CD4-positive, alpha-beta memory T cell (primary cell): ENCODE measurements at regions not wholly inside any gene's neighbourhood (a gene's known extent, or its start where the extent isn't known, plus 50 kb on each side); places are given as distances from the start of the nearest gene placed in this dataset.

ENCODE experiments used
- CTCF ChIA-PET: fragments of 350-600 bp; sonication (Branson Sonifier 250); formaldehyde crosslinking; loops from one replicate; lab custom pipeline; 2021; ENCODE audit warnings: inconsistent platforms; ENCODE audit not compliant: partially characterized antibody; lab: Charles Lee
- POLR2A ChIA-PET: fragments of 350-600 bp; sonication (Branson Sonifier 250); formaldehyde crosslinking; loops from one replicate; lab custom pipeline; 2021; ENCODE audit not compliant: partially characterized antibody; lab: Charles Lee
- DNase-seq, 5 donors: peaks; one replicate each; pipeline versions ENCODE4 v3.0.0 to v3.0.0-alpha.2; 2020 to 2022; ENCODE audit warnings: mixed read lengths in 1 of 5
- H3K27ac ChIP-seq: one replicate; pipeline ENCODE4 v1.7.0; 2013; ENCODE audit warnings: low read depth, low read length
- H3K27me3 ChIP-seq: 2 replicates; pipeline ENCODE4 v1.7.0; 2013; ENCODE audit warnings: mild to moderate bottlenecking, low read length, moderate library complexity; ENCODE audit not compliant: insufficient read depth
- H3K36me3 ChIP-seq: 2 replicates; pipeline ENCODE4 v1.7.0; 2013; ENCODE audit warnings: mild to moderate bottlenecking, low read length, moderate library complexity; ENCODE audit not compliant: insufficient read depth
- H3K4me1 ChIP-seq: 2 replicates; pipeline ENCODE4 v1.7.0; 2013; ENCODE audit warnings: mild to moderate bottlenecking, low read length, moderate library complexity; ENCODE audit not compliant: insufficient read depth
- H3K4me3 ChIP-seq, 2 donors: one replicate each; pipeline ENCODE4 v1.7.0; 2013; ENCODE audit warnings: low read length in 2 of 2, mild to moderate bottlenecking in 1 of 2
- H3K9me3 ChIP-seq, 2 donors: one replicate each; pipeline ENCODE4 v1.7.0; 2013; ENCODE audit warnings: low read length in 2 of 2, control low read depth in 1 of 2; ENCODE audit not compliant: control insufficient read depth in 1 of 2
- H3K27ac Mint-ChIP-seq, 7 donors: one replicate each; pipeline ENCODE4 v1.8.0; 2020 to 2021; ENCODE audit warnings: mixed read lengths in 7 of 7, mild to moderate bottlenecking in 6 of 7, inconsistent platforms in 3 of 7, moderate library complexity in 3 of 7
- H3K27me3 Mint-ChIP-seq, 2 donors: one replicate each; pipeline ENCODE4 v1.8.0; 2020 to 2021; ENCODE audit warnings: mixed read lengths in 2 of 2
- H3K36me3 Mint-ChIP-seq, 2 donors: one replicate each; pipeline ENCODE4 v1.8.0; 2020 to 2021; ENCODE audit warnings: mixed read lengths in 2 of 2, inconsistent platforms in 1 of 2, mild to moderate bottlenecking in 1 of 2
- H3K4me1 Mint-ChIP-seq, 4 donors: one replicate each; pipeline ENCODE4 v1.8.0; 2020 to 2021; ENCODE audit warnings: mixed read lengths in 4 of 4, mild to moderate bottlenecking in 1 of 4
- H3K4me3 Mint-ChIP-seq, 8 donors: one replicate each; pipeline ENCODE4 v1.8.0; 2020 to 2021; ENCODE audit warnings: mixed read lengths in 8 of 8, mild to moderate bottlenecking in 7 of 8, moderate library complexity in 6 of 8, inconsistent platforms in 3 of 8
- H3K9me3 Mint-ChIP-seq, 8 donors: one replicate each; pipeline ENCODE4 v1.8.0; 2020 to 2021; ENCODE audit warnings: mixed read lengths in 8 of 8, mild to moderate bottlenecking in 5 of 8, inconsistent platforms in 3 of 8, moderate library complexity in 1 of 8
- intact Hi-C: fragments of 100-400 bp; cut with micrococcal nuclease; formaldehyde crosslinking; loops from one replicate; pipeline ENCODE4 v1.15.1; 2023

DNA sequence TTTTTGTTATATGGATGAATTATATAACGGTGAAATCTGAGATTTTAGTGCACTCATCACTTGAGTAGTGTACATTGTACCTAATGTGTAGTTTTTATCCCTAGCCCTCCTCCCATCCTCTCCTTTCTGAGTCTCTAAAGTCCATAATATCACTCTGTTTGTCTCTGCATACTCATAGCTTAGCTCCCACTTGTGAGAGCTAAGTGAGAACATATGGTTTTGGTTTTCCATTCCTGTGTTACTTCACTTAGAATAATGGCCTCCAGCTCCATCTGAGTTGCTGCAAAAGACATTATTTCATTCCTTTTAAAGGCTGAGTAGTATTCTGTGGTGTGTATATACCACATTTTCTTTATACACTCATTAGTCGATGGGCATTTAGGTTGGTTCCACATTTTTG, 94.0 kb downstream of the SLC10A2 start:
- Mint-ChIP-seq H3K27me3 (peaks cover 4 to 10% of the 10 kb centered on the region in 2 donors), H3K4me3 (no peak overlapping the region), H3K36me3 (no peaks in the 10 kb centered on the region), H3K9me3 (peaks cover 0 to 2% (median 0%) of the 10 kb centered on the region in 8 donors), H3K27ac (no peak overlapping the region), H3K4me1 (peaks cover 0 to 2% (median 0%) of the 10 kb centered on the region in 4 donors)
- Histone ChIP-seq H3K4me1 (no peaks in the 10 kb centered on the region), H3K4me3 (no peak overlapping the region), H3K27me3 (no peaks in the 10 kb centered on the region), H3K9me3 (no peaks in the 10 kb centered on the region), H3K36me3 (no peaks in the 10 kb centered on the region), H3K27ac (no peak overlapping the region)
- intact Hi-C loops = no loop called here
- ChIA-PET POLR2A (no interaction called here), CTCF (no interaction called here)
- DNase-seq = no peak

DNA sequence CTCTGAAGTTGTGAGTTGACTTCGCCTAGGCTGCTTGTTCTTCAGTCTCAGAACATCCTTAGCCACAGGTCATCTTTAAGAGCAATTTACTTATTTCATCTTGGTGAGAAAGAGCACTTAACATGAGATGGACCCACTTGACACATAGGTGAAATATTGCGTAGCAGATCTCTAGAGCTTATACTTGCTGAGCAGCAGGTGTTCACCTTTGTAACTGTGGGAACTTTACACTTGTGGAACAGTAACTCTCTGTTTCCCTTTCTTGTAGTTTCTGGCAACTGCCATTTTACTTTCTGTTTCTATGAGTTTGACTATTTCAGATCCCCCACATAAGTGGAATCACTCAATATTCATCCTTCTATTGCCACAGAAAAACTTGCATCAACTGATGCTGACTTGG, 95.7 kb downstream of the SLC10A2 start:
- H3K9me3 ChIP-seq = no peaks in the 10 kb centered on the region
- no peak overlapping the region for H3K27ac Mint-ChIP-seq
- H3K27me3 Mint-ChIP-seq = peaks cover 1 to 10% of the 10 kb centered on the region in 2 donors
- H3K9me3 Mint-ChIP-seq = peaks cover 0 to 2% (median 0%) of the 10 kb centered on the region in 8 donors
- H3K27me3 ChIP-seq = no peaks in the 10 kb centered on the region
- no peaks in the 10 kb centered on the region for H3K4me1 ChIP-seq
- H3K4me1 Mint-ChIP-seq = peaks cover 0 to 2% (median 0%) of the 10 kb centered on the region in 4 donors
- CTCF ChIA-PET = no interaction called here
- intact Hi-C loops = no loop called here
- H3K36me3 Mint-ChIP-seq = no peaks in the 10 kb centered on the region
- POLR2A ChIA-PET = no interaction called here
- H3K36me3 ChIP-seq = no peaks in the 10 kb centered on the region
- no peak overlapping the region for H3K4me3 Mint-ChIP-seq
- no peak overlapping the region for H3K27ac ChIP-seq
- no peak for DNase-seq
- no peak overlapping the region for H3K4me3 ChIP-seq

DNA sequence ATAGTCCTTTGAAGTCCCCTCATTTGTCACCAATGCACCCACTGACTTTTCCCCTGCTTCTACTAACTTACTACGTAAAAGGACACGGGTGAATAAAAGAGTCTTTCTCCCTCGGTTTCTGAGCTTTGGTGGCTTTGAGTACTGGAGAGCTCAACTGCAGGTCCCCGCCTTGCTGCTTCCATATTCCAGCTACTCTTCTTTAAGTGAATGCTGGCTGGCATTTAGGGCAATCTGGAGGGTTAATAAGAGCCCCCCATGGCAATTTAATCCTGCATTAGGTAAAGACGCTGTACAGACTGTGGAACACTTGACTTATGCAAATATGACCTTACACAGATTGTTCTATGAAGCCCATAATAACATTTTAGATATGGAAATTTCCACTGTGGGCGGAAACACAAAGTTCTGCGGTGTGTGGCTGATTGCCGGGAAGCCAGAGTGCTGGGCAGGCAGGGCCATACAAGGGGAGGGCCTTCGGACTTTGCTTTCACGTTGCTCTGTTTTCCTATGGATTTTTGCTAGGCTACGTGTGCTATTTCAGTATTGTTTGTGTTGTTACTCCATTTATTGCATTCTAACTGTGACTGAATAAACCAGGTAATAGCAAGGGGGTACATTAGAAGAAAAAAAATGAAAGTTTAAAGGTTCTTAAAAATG, 97.5 kb downstream of the SLC10A2 start:
- intact Hi-C loops = no loop called here
- Histone ChIP-seq H3K4me3 (no peak overlapping the region), H3K27ac (no peak overlapping the region), H3K36me3 (no peaks in the 10 kb centered on the region), H3K27me3 (no peaks in the 10 kb centered on the region), H3K9me3 (no peaks in the 10 kb centered on the region), H3K4me1 (no peaks in the 10 kb centered on the region)
- POLR2A ChIA-PET = no interaction called here
- H3K4me3 Mint-ChIP-seq = no peak overlapping the region
- H3K27me3 Mint-ChIP-seq = peaks cover 6 to 12% of the 10 kb centered on the region in 2 donors
- no peak overlapping the region for H3K27ac Mint-ChIP-seq
- H3K36me3 Mint-ChIP-seq = no peaks in the 10 kb centered on the region
- peaks cover 0 to 2% (median 0%) of the 10 kb centered on the region in 4 donors for H3K4me1 Mint-ChIP-seq
- CTCF ChIA-PET = no interaction called here
- DNase-seq = no peak
- peaks cover 0 to 2% (median 0%) of the 10 kb centered on the region in 8 donors for H3K9me3 Mint-ChIP-seq

DNA sequence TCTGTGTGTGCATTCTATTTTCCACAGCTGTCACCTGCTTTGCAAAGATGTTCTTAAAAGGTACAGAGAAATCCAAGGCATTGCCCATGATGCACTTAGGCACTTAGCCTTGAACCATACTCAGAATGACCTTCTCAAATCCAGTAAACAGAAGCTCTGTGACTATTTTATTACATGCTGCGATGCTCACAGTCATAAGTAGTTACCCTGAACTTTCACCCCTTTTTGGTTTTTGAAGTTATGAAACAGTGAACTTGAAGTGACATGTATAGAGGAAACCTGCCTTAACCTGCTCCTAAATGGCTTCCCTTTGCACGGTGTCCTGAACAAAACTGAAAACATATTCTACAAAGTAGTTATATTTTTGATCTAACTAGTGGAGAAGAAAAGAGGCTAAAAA, 100.4 kb downstream of the SLC10A2 start:
- H3K9me3 ChIP-seq = no peaks in the 10 kb centered on the region
- no peak overlapping the region for H3K27ac Mint-ChIP-seq
- POLR2A ChIA-PET = no interaction called here
- H3K36me3 ChIP-seq = no peaks in the 10 kb centered on the region
- H3K4me1 Mint-ChIP-seq = peaks cover 0 to 2% (median 0%) of the 10 kb centered on the region in 4 donors
- H3K36me3 Mint-ChIP-seq = no peaks in the 10 kb centered on the region
- no peak for DNase-seq
- H3K4me1 ChIP-seq = no peaks in the 10 kb centered on the region
- intact Hi-C loops = no loop called here
- no peak overlapping the region for H3K27ac ChIP-seq
- peaks cover 9% of the 10 kb centered on the region in 2 donors for H3K27me3 Mint-ChIP-seq
- H3K4me3 ChIP-seq = no peak overlapping the region
- CTCF ChIA-PET = no interaction called here
- H3K27me3 ChIP-seq = no peaks in the 10 kb centered on the region
- H3K9me3 Mint-ChIP-seq = no peaks in the 10 kb centered on the region
- no peak overlapping the region for H3K4me3 Mint-ChIP-seq

DNA sequence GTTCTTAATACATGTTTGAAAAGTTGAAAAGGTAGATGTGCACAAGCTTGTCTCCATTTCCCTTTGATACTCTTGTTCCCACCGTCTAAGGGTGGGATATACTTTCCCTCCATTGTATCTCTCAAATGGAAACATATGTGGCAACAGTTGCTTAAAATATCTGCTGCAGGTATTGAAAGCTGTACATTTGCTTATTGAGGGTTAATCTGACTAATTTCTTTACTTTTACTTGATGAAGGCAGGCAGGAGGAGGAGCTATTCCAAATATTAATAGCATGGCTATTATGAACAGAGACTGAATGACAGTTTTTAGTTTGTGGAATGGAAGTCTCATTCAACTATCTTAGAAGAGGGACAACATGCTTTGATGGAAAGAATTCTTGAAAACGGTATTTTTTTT, 103.8 kb downstream of the SLC10A2 start:
- Mint-ChIP-seq H3K4me1 (no peaks in the 10 kb centered on the region), H3K36me3 (no peaks in the 10 kb centered on the region), H3K27me3 (peaks cover 7 to 9% of the 10 kb centered on the region in 2 donors), H3K4me3 (no peak overlapping the region), H3K27ac (no peak overlapping the region), H3K9me3 (no peaks in the 10 kb centered on the region)
- DNase-seq = no peak
- intact Hi-C loops = no loop called here
- CTCF ChIA-PET = no interaction called here
- POLR2A ChIA-PET = no interaction called here
- Histone ChIP-seq H3K9me3 (no peaks in the 10 kb centered on the region), H3K27ac (no peak overlapping the region), H3K36me3 (no peaks in the 10 kb centered on the region), H3K4me1 (no peaks in the 10 kb centered on the region), H3K27me3 (no peaks in the 10 kb centered on the region), H3K4me3 (no peak overlapping the region)

DNA sequence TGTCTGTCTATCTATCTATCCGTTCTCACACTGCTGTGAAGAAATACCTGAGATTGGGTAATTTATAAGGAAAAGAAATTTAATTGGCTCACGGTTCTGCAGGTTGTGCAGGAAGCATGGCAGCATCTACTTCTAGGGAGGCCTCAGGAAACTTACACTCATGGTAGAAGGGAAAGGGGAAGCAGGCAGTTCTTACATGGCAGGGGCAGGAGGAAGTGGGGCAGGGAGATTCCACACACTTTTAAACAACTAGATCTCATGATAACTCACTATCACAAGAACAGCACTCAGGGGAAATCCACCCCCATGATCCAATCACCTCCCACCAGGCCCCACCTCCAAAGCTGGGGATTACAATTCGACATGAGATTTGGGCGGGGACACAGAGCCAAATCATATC, 105.3 kb downstream of the SLC10A2 start:
- Mint-ChIP-seq H3K27ac (no peak overlapping the region), H3K36me3 (no peaks in the 10 kb centered on the region), H3K9me3 (no peaks in the 10 kb centered on the region), H3K27me3 (peaks cover 9% of the 10 kb centered on the region in 2 donors), H3K4me3 (no peak overlapping the region), H3K4me1 (no peaks in the 10 kb centered on the region)
- ChIA-PET POLR2A (no interaction called here), CTCF (no interaction called here)
- Histone ChIP-seq H3K9me3 (no peaks in the 10 kb centered on the region), H3K27ac (no peak overlapping the region), H3K36me3 (no peaks in the 10 kb centered on the region), H3K4me1 (no peaks in the 10 kb centered on the region), H3K27me3 (no peaks in the 10 kb centered on the region), H3K4me3 (no peak overlapping the region)
- DNase-seq = no peak
- intact Hi-C loops = no loop called here

DNA sequence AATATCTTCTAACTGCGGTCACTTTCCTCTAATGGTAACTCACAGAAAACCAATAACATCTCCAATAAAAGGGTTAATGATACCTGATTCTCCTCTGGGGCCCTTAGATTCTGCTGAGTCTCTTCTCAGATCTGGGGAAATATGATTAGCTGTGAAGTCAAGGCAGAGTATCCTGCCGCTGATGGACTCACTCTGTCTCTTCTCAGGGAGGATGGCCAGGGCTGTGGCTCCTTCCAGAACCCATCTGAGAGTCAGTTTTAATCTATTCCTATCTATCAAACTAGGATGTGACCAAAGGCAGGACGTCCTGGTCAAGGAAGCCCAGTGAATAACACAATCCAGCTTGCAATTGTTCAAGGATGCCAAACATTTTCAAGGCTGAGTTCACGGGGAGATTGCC, 109.8 kb downstream of the SLC10A2 start:
- Histone ChIP-seq H3K36me3 (no peaks in the 10 kb centered on the region), H3K4me3 (no peak overlapping the region), H3K4me1 (no peaks in the 10 kb centered on the region), H3K9me3 (no peaks in the 10 kb centered on the region), H3K27me3 (no peaks in the 10 kb centered on the region), H3K27ac (no peak overlapping the region)
- Mint-ChIP-seq H3K4me3 (no peak overlapping the region), H3K27me3 (peaks cover 8 to 13% of the 10 kb centered on the region in 2 donors), H3K27ac (no peak overlapping the region), H3K4me1 (no peaks in the 10 kb centered on the region), H3K36me3 (no peaks in the 10 kb centered on the region), H3K9me3 (peaks cover 0 to 2% (median 0%) of the 10 kb centered on the region in 8 donors)
- CTCF ChIA-PET = no interaction called here
- POLR2A ChIA-PET = no interaction called here
- intact Hi-C loops = no loop called here
- DNase-seq = no peak
